GM12892 (cell line): ENCODE measurements at regions not wholly inside any gene's neighbourhood (a gene's known extent, or its start where the extent isn't known, plus 50 kb on each side); places are given as distances from the start of the nearest gene placed in this dataset.

Experiments
- POLR2A ChIP-seq: IDR thresholded peaks from 2 replicates; pipeline ENCODE4 v1.6.1; 2011; ENCODE audit warnings: low read depth, low read length, control low read depth
- POLR2AphosphoS5 ChIP-seq: IDR thresholded peaks from 2 replicates; pipeline ENCODE4 v1.6.1; 2011; ENCODE audit warnings: low read depth, low read length, control low read depth

DNA sequence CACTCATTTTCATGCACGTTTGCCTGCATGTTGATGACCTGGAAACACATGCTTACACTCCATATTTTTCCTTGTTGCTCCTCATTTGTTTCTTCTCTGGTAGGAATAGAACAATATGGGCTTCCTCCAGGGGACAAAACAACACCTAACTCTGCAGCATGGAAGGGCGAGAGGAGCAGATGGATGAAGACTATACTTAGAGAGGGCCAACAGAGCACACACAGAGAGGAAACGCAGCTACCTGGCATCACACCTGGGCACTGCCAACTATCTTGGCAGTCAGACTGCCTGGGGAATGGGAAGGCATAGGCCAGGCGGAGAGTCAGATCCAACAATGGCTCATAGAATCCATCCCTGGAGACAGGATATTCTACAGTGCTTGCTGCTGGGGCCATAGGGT is 290.9 kb downstream of the CD83 start:
- TF ChIP-seq POLR2A: no peak
- no peak for TF ChIP-seq POLR2AphosphoS5
